Keratinocyte (primary cell): ENCODE measurements at regions not wholly inside any gene's neighbourhood (a gene's known extent, or its start where the extent isn't known, plus 50 kb on each side); places are given as distances from the start of the nearest gene placed in this dataset.

Experiments used
- DNase-seq: peaks from one replicate; pipeline ENCODE4 v3.0.0-alpha.2; 2011; ENCODE audit warnings: low read depth, missing footprints, low spot score
- FAIRE-seq: peaks from 2 replicates; lab custom pipeline; 2011; peaks lifted over from hg19 to GRCh38; lab: Jason Lieb, UNC
- H2AFZ ChIP-seq: 2 replicates; pipeline ENCODE4 v1.6.0; 2012; ENCODE audit warnings: low read length, control low read depth, inconsistent platforms; ENCODE audit not compliant: control insufficient read depth
- H3K27ac ChIP-seq: 2 replicates; pipeline ENCODE4 v1.5.1; 2011; ENCODE audit warnings: low read length; ENCODE audit not compliant: control insufficient read depth, insufficient read depth
- H3K27me3 ChIP-seq: 3 replicates; pipeline ENCODE4 v1.6.0; 2011; ENCODE audit warnings: low read length; ENCODE audit not compliant: control insufficient read depth, insufficient read depth; ENCODE audit errors: extremely low read depth
- H3K36me3 ChIP-seq, 2 experiments: 2 replicates in 1 of 2; 3 replicates in 1 of 2; pipeline ENCODE4 v1.5.1; 2011; ENCODE audit warnings: low read length in 2 of 2, mild to moderate bottlenecking in 1 of 2; ENCODE audit not compliant: control insufficient read depth in 2 of 2, insufficient read depth in 2 of 2; ENCODE audit errors: extremely low read depth in 1 of 2
- H3K4me1 ChIP-seq: 3 replicates; pipeline ENCODE4 v1.5.1; 2011; ENCODE audit warnings: low read length; ENCODE audit not compliant: control insufficient read depth, insufficient read depth; ENCODE audit errors: extremely low read depth
- H3K4me2 ChIP-seq: 3 replicates; pipeline ENCODE4 v1.6.0; 2011; ENCODE audit warnings: low read depth, low read length; ENCODE audit not compliant: control insufficient read depth, insufficient read depth; ENCODE audit errors: extremely low read depth
- H3K4me3 ChIP-seq, 3 experiments: fragments of 200-600 bp in 1 of 3; sonication (generic) in 1 of 3; 2 replicates in 2 of 3; 3 replicates in 1 of 3; pipeline ENCODE4 v1.5.1; 2011 to 2016; ENCODE audit warnings: low read length in 3 of 3, mild to moderate bottlenecking in 3 of 3, control low read depth in 2 of 3, inconsistent platforms in 1 of 3, low read depth in 1 of 3, mixed read lengths in 1 of 3, mixed run types in 1 of 3, moderate library complexity in 1 of 3; ENCODE audit not compliant: control insufficient read depth in 2 of 3, insufficient read depth in 2 of 3; ENCODE audit errors: extremely low read depth in 1 of 3
- H3K79me2 ChIP-seq: 2 replicates; pipeline ENCODE4 v1.6.0; 2012; ENCODE audit warnings: low read length; ENCODE audit not compliant: control insufficient read depth, insufficient read depth
- H3K9ac ChIP-seq: 3 replicates; pipeline ENCODE4 v1.6.0; 2011; ENCODE audit warnings: low read length; ENCODE audit not compliant: control insufficient read depth, insufficient read depth; ENCODE audit errors: extremely low read depth
- H3K9me1 ChIP-seq: 3 replicates; pipeline ENCODE4 v1.6.0; 2011; ENCODE audit warnings: low read length; ENCODE audit not compliant: control insufficient read depth, insufficient read depth; ENCODE audit errors: extremely low read depth
- H3K9me3 ChIP-seq: 2 replicates; pipeline ENCODE4 v1.5.1; 2012; ENCODE audit warnings: low read depth, low read length; ENCODE audit not compliant: control insufficient read depth
- H4K20me1 ChIP-seq: 3 replicates; pipeline ENCODE4 v1.6.0; 2011; ENCODE audit warnings: low read length; ENCODE audit not compliant: control insufficient read depth, insufficient read depth; ENCODE audit errors: extremely low read depth
- CTCF ChIP-seq, 3 experiments: IDR thresholded peaks in 1 of 3; conservative IDR thresholded peaks in 1 of 3; optimal IDR thresholded peaks in 1 of 3; 2 replicates in 2 of 3; 3 replicates in 1 of 3; pipeline versions ENCODE3 to v1.5.1; 2011; ENCODE audit warnings: low read length in 3 of 3, mild to moderate bottlenecking in 3 of 3, moderate library complexity in 2 of 3, control low read depth in 1 of 3, inconsistent platforms in 1 of 3; ENCODE audit not compliant: insufficient read depth in 2 of 3; ENCODE audit errors: extremely low read depth in 1 of 3
- EZH2 ChIP-seq: IDR thresholded peaks from one replicate; pipeline ENCODE4 v1.6.1; 2012; ENCODE audit warnings: inconsistent platforms, mild to moderate bottlenecking, low read length, moderate library complexity
- dilution Hi-C: fragments of 300-500 bp; cut with MboI; formaldehyde crosslinking; loops from one replicate; pipeline ENCODE4 v1.7.0; 2020; ENCODE audit warnings: low sequenced_read_pairs; ENCODE audit not compliant: extremely low pct_ligation_motif_present

- no peaks in the 10 kb centered on the region for H3K79me2 ChIP-seq
- no peaks in the 10 kb centered on the region for H3K4me1 ChIP-seq
- H2AFZ ChIP-seq: no peak overlapping the region
- DNase-seq: no peak
- dilution Hi-C loops: no loop called here
- no peak overlapping the region for H3K4me2 ChIP-seq
- H3K36me3 ChIP-seq: no peaks in the 10 kb centered on the region
- H3K27me3 ChIP-seq: no peaks in the 10 kb centered on the region
- H3K4me3 ChIP-seq: no peak overlapping the region
- H3K27ac ChIP-seq: no peak overlapping the region
- H3K9me1 ChIP-seq: no peaks in the 10 kb centered on the region
- no peak for TF ChIP-seq CTCF (optimal IDR thresholded peaks at IDR 0.05 in 1 of 3, IDR thresholded peaks at IDR 0.05 in 1 of 3, conservative IDR thresholded peaks at IDR 0.05 in 1 of 3; ENCODE audit: extremely low read depth in 1 of 3, insufficient read depth in 2 of 3, low read length in 3 of 3)
- TF ChIP-seq EZH2: no peak
- no peak overlapping the region for H3K9ac ChIP-seq
- FAIRE-seq: no peak
- no peaks in the 10 kb centered on the region for H4K20me1 ChIP-seq
- H3K9me3 ChIP-seq: no peaks in the 10 kb centered on the region
Measured at GRCh38 chr12:77553976-77554619, 276.6 kb upstream of the NAV3 start.

GRCh38 chr12:77549383-77550128 lies 281.1 kb upstream of the NAV3 start:
- dilution Hi-C loops: no loop called here
- Histone ChIP-seq H3K9ac (no peak overlapping the region), H2AFZ (no peak overlapping the region), H3K4me2 (no peak overlapping the region), H3K4me1 (no peaks in the 10 kb centered on the region), H3K79me2 (no peaks in the 10 kb centered on the region), H3K9me1 (no peaks in the 10 kb centered on the region), H3K4me3 (no peak overlapping the region), H3K27ac (no peak overlapping the region), H3K27me3 (no peaks in the 10 kb centered on the region), H3K9me3 (no peaks in the 10 kb centered on the region), H4K20me1 (no peaks in the 10 kb centered on the region), H3K36me3 (no peaks in the 10 kb centered on the region)
- FAIRE-seq: no peak
- TF ChIP-seq CTCF (optimal IDR thresholded peaks at IDR 0.05 in 1 of 3, IDR thresholded peaks at IDR 0.05 in 1 of 3, conservative IDR thresholded peaks at IDR 0.05 in 1 of 3; ENCODE audit: extremely low read depth in 1 of 3, insufficient read depth in 2 of 3, low read length in 3 of 3): no peak
- no peak for TF ChIP-seq EZH2
- no peak for DNase-seq
